MM.1S (cell line): ENCODE measurements at regions not wholly inside any gene's neighbourhood (a gene's known extent, or its start where the extent isn't known, plus 50 kb on each side); places are given as distances from the start of the nearest gene placed in this dataset.

Experiments
- DNase-seq: peaks from one replicate; pipeline ENCODE4 v3.0.0-alpha.2; 2015
- H2AFZ ChIP-seq: fragments of 300-600 bp; sonication (generic); 2 replicates; pipeline ENCODE4 v1.6.0; 2016; ENCODE audit warnings: antibody characterized with exemption, low read length
- H3F3A ChIP-seq: fragments of 300-600 bp; sonication (generic); 2 replicates; pipeline ENCODE4 v1.6.1; 2016; ENCODE audit warnings: mild to moderate bottlenecking, antibody characterized with exemption, low read length, moderate library complexity, mixed read lengths; ENCODE audit not compliant: insufficient read depth
- H3K27ac ChIP-seq: fragments of 300-600 bp; sonication (generic); 2 replicates; pipeline ENCODE4 v1.5.1; 2016; ENCODE audit warnings: mild to moderate bottlenecking, low read length
- H3K27me3 ChIP-seq: fragments of 300-600 bp; sonication (generic); replicated peaks from 2 replicates; pipeline ENCODE4 v1.6.0; 2016; ENCODE audit warnings: low read length; ENCODE audit not compliant: insufficient read depth
- H3K36me3 ChIP-seq: fragments of 300-600 bp; sonication (generic); replicated peaks from 2 replicates; pipeline ENCODE4 v1.6.1; 2016; ENCODE audit warnings: mild to moderate bottlenecking, low read length, mixed read lengths; ENCODE audit not compliant: insufficient read depth
- H3K4me1 ChIP-seq: fragments of 300-600 bp; sonication (generic); 2 replicates; pipeline ENCODE4 v1.6.1; 2016; ENCODE audit warnings: low read length, mixed read lengths
- H3K4me2 ChIP-seq: fragments of 300-600 bp; sonication (generic); 2 replicates; pipeline ENCODE4 v1.6.0; 2016; ENCODE audit warnings: low read depth, low read length
- H3K4me3 ChIP-seq: fragments of 300-600 bp; sonication (generic); 2 replicates; pipeline ENCODE4 v1.5.1; 2016; ENCODE audit warnings: low read length, mixed read lengths
- H3K79me2 ChIP-seq: fragments of 300-600 bp; sonication (generic); 2 replicates; pipeline ENCODE4 v1.6.1; 2016; ENCODE audit warnings: mixed run types, low read length, mixed read lengths
- H3K9ac ChIP-seq: fragments of 300-600 bp; sonication (generic); 2 replicates; pipeline ENCODE4 v1.6.1; 2016; ENCODE audit warnings: low read length, mixed read lengths
- H3K9me2 ChIP-seq: fragments of 300-600 bp; sonication (generic); replicated peaks from 2 replicates; pipeline ENCODE4 v1.6.1; 2016; ENCODE audit warnings: mild to moderate bottlenecking, low read length, mixed read lengths; ENCODE audit not compliant: insufficient read depth
- H3K9me3 ChIP-seq: fragments of 300-600 bp; sonication (generic); replicated peaks from 2 replicates; pipeline ENCODE4 v1.6.1; 2016; ENCODE audit warnings: mild to moderate bottlenecking, low read length, mixed read lengths; ENCODE audit not compliant: insufficient read depth
- H4K20me1 ChIP-seq: fragments of 300-600 bp; sonication (generic); 2 replicates; pipeline ENCODE4 v1.6.1; 2016; ENCODE audit warnings: mild to moderate bottlenecking, low read length, moderate library complexity, mixed read lengths; ENCODE audit not compliant: insufficient read depth
- EZH2 ChIP-seq: fragments of 300-600 bp; sonication (generic); optimal IDR thresholded peaks from 2 replicates; pipeline ENCODE3; 2017; ENCODE audit warnings: low read depth, mild to moderate bottlenecking, antibody characterized with exemption, low read length, mixed read lengths
- EZH2phosphoT487 ChIP-seq: fragments of 300-600 bp; sonication (generic); IDR thresholded peaks from 2 replicates; pipeline ENCODE4 v1.6.1; 2018; ENCODE audit warnings: antibody characterized with exemption, low read length
- TF ChIP-seq, protein P1 (sequence below): fragments of 300-600 bp; sonication (generic); IDR thresholded peaks from 2 replicates; pipeline ENCODE4 v1.5.1; 2016; ENCODE audit warnings: antibody characterized with exemption, low read length, mixed read lengths

DNA sequence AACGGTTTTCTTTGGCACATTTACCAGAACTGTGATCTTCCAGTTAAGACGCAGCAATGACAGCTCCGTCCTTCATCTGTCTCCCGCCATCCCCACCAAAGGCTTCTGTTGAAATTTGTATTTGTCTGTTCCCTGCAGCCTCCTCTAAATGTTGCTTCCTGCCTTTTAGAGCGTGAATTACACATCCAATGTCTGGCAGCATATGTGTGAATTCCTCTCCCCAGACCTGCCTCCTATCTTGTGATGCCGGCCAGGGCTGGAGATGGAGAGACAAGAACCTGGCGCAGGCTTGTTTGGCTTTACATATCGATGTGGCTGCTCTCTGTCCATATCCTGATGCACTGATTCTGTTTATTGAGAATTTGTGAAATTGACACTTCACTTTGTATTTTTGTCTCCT is 738.4 kb upstream of the TMEM132C start:
- Histone ChIP-seq H3F3A (no peaks in the 10 kb centered on the region), H3K36me3 (no peaks in the 10 kb centered on the region), H3K27me3 (no peaks in the 10 kb centered on the region), H4K20me1 (no peaks in the 10 kb centered on the region), H3K4me1 (no peaks in the 10 kb centered on the region), H3K79me2 (no peaks in the 10 kb centered on the region), H3K9me3 (no peaks in the 10 kb centered on the region), H3K4me3 (no peak overlapping the region), H2AFZ (no peak overlapping the region), H3K9me2 (no peaks in the 10 kb centered on the region), H3K27ac (no peak overlapping the region), H3K9ac (no peak overlapping the region), H3K4me2 (no peak overlapping the region)
- DNase-seq: no peak
- no peak for TF ChIP-seq EZH2phosphoT487
- TF ChIP-seq EZH2: no peak
- TF ChIP-seq, protein P1, sequence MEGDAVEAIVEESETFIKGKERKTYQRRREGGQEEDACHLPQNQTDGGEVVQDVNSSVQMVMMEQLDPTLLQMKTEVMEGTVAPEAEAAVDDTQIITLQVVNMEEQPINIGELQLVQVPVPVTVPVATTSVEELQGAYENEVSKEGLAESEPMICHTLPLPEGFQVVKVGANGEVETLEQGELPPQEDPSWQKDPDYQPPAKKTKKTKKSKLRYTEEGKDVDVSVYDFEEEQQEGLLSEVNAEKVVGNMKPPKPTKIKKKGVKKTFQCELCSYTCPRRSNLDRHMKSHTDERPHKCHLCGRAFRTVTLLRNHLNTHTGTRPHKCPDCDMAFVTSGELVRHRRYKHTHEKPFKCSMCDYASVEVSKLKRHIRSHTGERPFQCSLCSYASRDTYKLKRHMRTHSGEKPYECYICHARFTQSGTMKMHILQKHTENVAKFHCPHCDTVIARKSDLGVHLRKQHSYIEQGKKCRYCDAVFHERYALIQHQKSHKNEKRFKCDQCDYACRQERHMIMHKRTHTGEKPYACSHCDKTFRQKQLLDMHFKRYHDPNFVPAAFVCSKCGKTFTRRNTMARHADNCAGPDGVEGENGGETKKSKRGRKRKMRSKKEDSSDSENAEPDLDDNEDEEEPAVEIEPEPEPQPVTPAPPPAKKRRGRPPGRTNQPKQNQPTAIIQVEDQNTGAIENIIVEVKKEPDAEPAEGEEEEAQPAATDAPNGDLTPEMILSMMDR: no peak

GRCh38 chr12:127531542-127531941 is 735.4 kb upstream of the TMEM132C start:
- Histone ChIP-seq H3K9ac (no peak overlapping the region), H3K9me3 (no peaks in the 10 kb centered on the region), H3K27me3 (no peaks in the 10 kb centered on the region), H3F3A (no peaks in the 10 kb centered on the region), H4K20me1 (no peaks in the 10 kb centered on the region), H3K9me2 (no peaks in the 10 kb centered on the region), H3K27ac (no peak overlapping the region), H3K4me2 (no peak overlapping the region), H3K79me2 (no peaks in the 10 kb centered on the region), H2AFZ (no peak overlapping the region), H3K36me3 (no peaks in the 10 kb centered on the region), H3K4me1 (no peaks in the 10 kb centered on the region), H3K4me3 (no peak overlapping the region)
- no peak for TF ChIP-seq EZH2phosphoT487
- DNase-seq: no peak

DNA sequence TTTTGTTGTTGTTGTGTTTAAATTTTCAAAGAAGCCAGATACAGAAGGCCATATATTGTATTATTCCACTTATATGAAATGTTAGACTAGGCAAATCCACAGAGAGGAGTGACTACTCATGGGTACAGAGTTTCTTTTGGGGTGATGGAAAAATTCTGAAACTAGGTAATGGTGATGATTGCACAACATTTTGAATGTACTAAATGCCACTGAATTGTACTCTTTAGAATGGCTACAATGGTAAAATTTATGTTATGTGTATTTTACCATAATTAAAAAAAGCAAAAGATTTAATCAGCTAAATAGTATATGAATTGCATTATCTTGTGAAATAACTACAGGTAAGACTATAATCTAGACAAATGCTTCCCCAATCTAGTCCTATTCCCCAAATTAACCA is 733.6 kb upstream of the TMEM132C start:
- H3K4me3 ChIP-seq: no peak overlapping the region
- TF ChIP-seq EZH2 (no peak), EZH2phosphoT487 (no peak)
- TF ChIP-seq, protein P1: no peak
- no peaks in the 10 kb centered on the region for H3K9me2 ChIP-seq
- H3K4me1 ChIP-seq: no peaks in the 10 kb centered on the region
- H3K9ac ChIP-seq: no peak overlapping the region
- no peak overlapping the region for H2AFZ ChIP-seq
- no peaks in the 10 kb centered on the region for H3K79me2 ChIP-seq
- DNase-seq: no peak
- no peak overlapping the region for H3K27ac ChIP-seq
- H3K36me3 ChIP-seq: no peaks in the 10 kb centered on the region
- H3K9me3 ChIP-seq: no peaks in the 10 kb centered on the region
- no peaks in the 10 kb centered on the region for H4K20me1 ChIP-seq
- H3K4me2 ChIP-seq: no peak overlapping the region
- H3F3A ChIP-seq: no peaks in the 10 kb centered on the region
- no peaks in the 10 kb centered on the region for H3K27me3 ChIP-seq

DNA sequence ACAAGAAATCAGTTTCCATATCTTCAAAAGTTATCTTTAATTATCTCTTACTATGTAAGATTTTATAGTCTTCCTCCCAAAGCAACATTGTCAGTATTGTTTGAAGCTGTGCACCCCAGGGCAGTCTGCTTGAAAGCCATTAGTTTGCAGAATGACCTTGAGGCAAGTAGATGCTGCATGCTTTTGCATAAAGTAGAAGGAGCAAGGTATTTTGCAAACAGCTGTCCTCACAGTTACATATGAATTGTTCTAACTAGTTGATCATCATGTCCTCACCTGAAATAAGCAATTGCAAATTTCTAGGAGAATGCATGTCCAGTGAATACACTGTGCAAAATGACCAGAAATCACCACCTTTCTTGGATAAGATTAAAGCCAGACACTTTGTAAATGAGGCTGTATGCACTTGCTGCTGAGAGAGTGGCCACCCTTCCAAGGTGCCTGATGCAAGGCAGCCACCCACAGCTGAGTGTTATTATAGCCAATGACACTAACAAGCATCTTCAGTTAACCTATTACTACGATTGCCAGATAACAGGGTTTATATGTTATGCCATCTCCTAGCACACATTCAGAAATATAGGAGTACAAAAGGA is 730.0 kb upstream of the TMEM132C start:
- DNase-seq: no peak
- Histone ChIP-seq H3K9me2 (no peaks in the 10 kb centered on the region), H3K79me2 (no peaks in the 10 kb centered on the region), H3F3A (no peaks in the 10 kb centered on the region), H2AFZ (no peak overlapping the region), H4K20me1 (no peaks in the 10 kb centered on the region), H3K9me3 (no peaks in the 10 kb centered on the region), H3K4me1 (no peaks in the 10 kb centered on the region), H3K27me3 (no peaks in the 10 kb centered on the region), H3K27ac (no peak overlapping the region), H3K36me3 (no peaks in the 10 kb centered on the region), H3K9ac (no peak overlapping the region), H3K4me2 (no peak overlapping the region), H3K4me3 (no peak overlapping the region)
- no peak for TF ChIP-seq EZH2phosphoT487
- no peak for TF ChIP-seq EZH2
- TF ChIP-seq, protein P1: no peak
